Stomach smooth muscle (tissue), 2 donors: ENCODE measurements at regions not wholly inside any gene's neighbourhood (a gene's known extent, or its start where the extent isn't known, plus 50 kb on each side); places are given as distances from the start of the nearest gene placed in this dataset.

Source experiments
- H3K27ac ChIP-seq: one replicate; pipeline ENCODE4 v1.7.0; 2013; ENCODE audit warnings: mild to moderate bottlenecking, low read length, inconsistent platforms
- H3K27me3 ChIP-seq, 2 donors: one replicate each; pipeline ENCODE4 v1.7.0; 2013; ENCODE audit warnings: low read length in 2 of 2; ENCODE audit not compliant: insufficient read depth in 2 of 2, control insufficient read depth in 1 of 2
- H3K36me3 ChIP-seq, 2 donors: one replicate each; pipeline ENCODE4 v1.7.0; 2013; ENCODE audit warnings: low read length in 2 of 2; ENCODE audit not compliant: control insufficient read depth in 2 of 2, insufficient read depth in 2 of 2
- H3K4me1 ChIP-seq: one replicate; pipeline ENCODE4 v1.7.0; 2013; ENCODE audit warnings: low read length; ENCODE audit not compliant: control insufficient read depth, insufficient read depth
- H3K4me3 ChIP-seq, 2 donors: one replicate each; pipeline ENCODE4 v1.7.0; 2013; ENCODE audit warnings: low read length in 2 of 2
- H3K9ac ChIP-seq, 2 donors: one replicate each; pipeline ENCODE4 v1.7.0; 2013; ENCODE audit warnings: low read length in 2 of 2, mild to moderate bottlenecking in 1 of 2
- H3K9me3 ChIP-seq, 2 donors: one replicate each; pipeline ENCODE4 v1.7.0; 2013; ENCODE audit warnings: low read length in 2 of 2; ENCODE audit not compliant: control insufficient read depth in 2 of 2
- donor health status: healthy.
- donor health status: Pancreatic carcinoma.

GRCh38 chr9:30711591-30711990, 1672.9 kb upstream of the ACO1 start:
- Histone ChIP-seq H3K4me3 (no peak overlapping the region), H3K9ac (no peak overlapping the region), H3K4me1 (no peaks in the 10 kb centered on the region), H3K27ac (no peak overlapping the region), H3K27me3 (no peaks in the 10 kb centered on the region), H3K36me3 (no peaks in the 10 kb centered on the region), H3K9me3 (no peaks in the 10 kb centered on the region)

GRCh38 chr9:30713243-30713642, 1671.2 kb upstream of the ACO1 start:
- Histone ChIP-seq H3K36me3 (no peaks in the 10 kb centered on the region), H3K9me3 (no peaks in the 10 kb centered on the region), H3K27ac (no peak overlapping the region), H3K27me3 (no peaks in the 10 kb centered on the region), H3K4me3 (no peak overlapping the region), H3K4me1 (no peaks in the 10 kb centered on the region), H3K9ac (no peak overlapping the region)

- Histone ChIP-seq H3K27me3 (no peaks in the 10 kb centered on the region), H3K4me3 (no peak overlapping the region), H3K36me3 (no peaks in the 10 kb centered on the region), H3K9me3 (no peaks in the 10 kb centered on the region), H3K27ac (no peak overlapping the region), H3K4me1 (no peaks in the 10 kb centered on the region), H3K9ac (no peak overlapping the region)
Observed at GRCh38 chr9:30714389-30714788, 1670.1 kb upstream of the ACO1 start.

GRCh38 chr9:30718483-30718882, 1666.0 kb upstream of the ACO1 start:
- H3K27ac ChIP-seq = no peak overlapping the region
- no peaks in the 10 kb centered on the region for H3K36me3 ChIP-seq
- H3K27me3 ChIP-seq = no peaks in the 10 kb centered on the region
- H3K9ac ChIP-seq = no peak overlapping the region
- no peaks in the 10 kb centered on the region for H3K4me1 ChIP-seq
- no peak overlapping the region for H3K4me3 ChIP-seq
- H3K9me3 ChIP-seq = peaks cover 0 to 3% of the 10 kb centered on the region in 2 donors

GRCh38 chr9:30722065-30722464, 1662.4 kb upstream of the ACO1 start:
- Histone ChIP-seq H3K4me1 (no peaks in the 10 kb centered on the region), H3K9ac (no peak overlapping the region), H3K27ac (no peak overlapping the region), H3K27me3 (no peaks in the 10 kb centered on the region), H3K4me3 (no peak overlapping the region), H3K9me3 (peaks cover 0 to 4% of the 10 kb centered on the region in 2 donors), H3K36me3 (no peaks in the 10 kb centered on the region)

- no peak overlapping the region for H3K9ac ChIP-seq
- no peaks in the 10 kb centered on the region for H3K36me3 ChIP-seq
- no peak overlapping the region for H3K27ac ChIP-seq
- no peaks in the 10 kb centered on the region for H3K27me3 ChIP-seq
- H3K9me3 ChIP-seq = peaks cover 0 to 4% of the 10 kb centered on the region in 2 donors
- no peaks in the 10 kb centered on the region for H3K4me1 ChIP-seq
- no peak overlapping the region for H3K4me3 ChIP-seq
Observed at GRCh38 chr9:30723656-30724055, 1660.8 kb upstream of the ACO1 start.

- H3K4me1 ChIP-seq = no peaks in the 10 kb centered on the region
- no peaks in the 10 kb centered on the region for H3K9me3 ChIP-seq
- no peak overlapping the region for H3K27ac ChIP-seq
- H3K36me3 ChIP-seq = no peaks in the 10 kb centered on the region
- no peak overlapping the region for H3K9ac ChIP-seq
- no peaks in the 10 kb centered on the region for H3K27me3 ChIP-seq
- H3K4me3 ChIP-seq = no peak overlapping the region
Observed at GRCh38 chr9:30732060-30732459, 1652.4 kb upstream of the ACO1 start.

- no peak overlapping the region for H3K27ac ChIP-seq
- H3K36me3 ChIP-seq = no peaks in the 10 kb centered on the region
- H3K9ac ChIP-seq = no peak overlapping the region
- peaks cover 0 to 2% of the 10 kb centered on the region in 2 donors for H3K9me3 ChIP-seq
- no peak overlapping the region for H3K4me3 ChIP-seq
- H3K27me3 ChIP-seq = no peaks in the 10 kb centered on the region
- no peaks in the 10 kb centered on the region for H3K4me1 ChIP-seq
Observed at GRCh38 chr9:30744871-30745270, 1639.6 kb upstream of the ACO1 start.

- no peak overlapping the region for H3K27ac ChIP-seq
- no peak overlapping the region for H3K9ac ChIP-seq
- H3K4me1 ChIP-seq = no peaks in the 10 kb centered on the region
- H3K36me3 ChIP-seq = no peaks in the 10 kb centered on the region
- peaks cover 0 to 2% of the 10 kb centered on the region in 2 donors for H3K9me3 ChIP-seq
- no peak overlapping the region for H3K4me3 ChIP-seq
- H3K27me3 ChIP-seq = no peaks in the 10 kb centered on the region
Observed at GRCh38 chr9:30746589-30746988, 1637.9 kb upstream of the ACO1 start.

GRCh38 chr9:30757723-30758122, 1626.7 kb upstream of the ACO1 start:
- Histone ChIP-seq H3K27ac (no peak overlapping the region), H3K9me3 (peaks cover 0 to 3% of the 10 kb centered on the region in 2 donors), H3K36me3 (no peaks in the 10 kb centered on the region), H3K4me1 (no peaks in the 10 kb centered on the region), H3K27me3 (no peaks in the 10 kb centered on the region), H3K4me3 (no peak overlapping the region), H3K9ac (no peak overlapping the region)

- H3K27ac ChIP-seq = no peak overlapping the region
- H3K9me3 ChIP-seq = peaks cover 0 to 3% of the 10 kb centered on the region in 2 donors
- no peaks in the 10 kb centered on the region for H3K36me3 ChIP-seq
- H3K9ac ChIP-seq = no peak overlapping the region
- no peaks in the 10 kb centered on the region for H3K4me1 ChIP-seq
- H3K4me3 ChIP-seq = no peak overlapping the region
- no peaks in the 10 kb centered on the region for H3K27me3 ChIP-seq
Observed at GRCh38 chr9:30758726-30759446, 1625.6 kb upstream of the ACO1 start.
